Gastrocnemius medialis (tissue), 4 donors: ENCODE measurements at regions not wholly inside any gene's neighbourhood (a gene's known extent, or its start where the extent isn't known, plus 50 kb on each side); places are given as distances from the start of the nearest gene placed in this dataset.

Source experiments
- POLR2A ChIP-seq, 2 donors: fragments of 450-650 bp; IDR thresholded peaks; one replicate each; pipeline ENCODE4 v1.6.1; 2017; ENCODE audit warnings: antibody characterized with exemption in 2 of 2, mild to moderate bottlenecking in 2 of 2, moderate library complexity in 2 of 2
- TF ChIP-seq, protein P1 (sequence below), 5 experiments: fragments of 450-650 bp in 3 of 5; fragments of 200-600 bp in 2 of 5; sonication (generic) in 2 of 5; IDR thresholded peaks in 4 of 5; conservative IDR thresholded peaks in 1 of 5; 1 replicate in 4 of 5; 2 replicates in 1 of 5; pipeline ENCODE4 v1.5.1; 2016 to 2019; ENCODE audit warnings: antibody characterized with exemption in 5 of 5, mild to moderate bottlenecking in 3 of 5, moderate library complexity in 3 of 5

DNA sequence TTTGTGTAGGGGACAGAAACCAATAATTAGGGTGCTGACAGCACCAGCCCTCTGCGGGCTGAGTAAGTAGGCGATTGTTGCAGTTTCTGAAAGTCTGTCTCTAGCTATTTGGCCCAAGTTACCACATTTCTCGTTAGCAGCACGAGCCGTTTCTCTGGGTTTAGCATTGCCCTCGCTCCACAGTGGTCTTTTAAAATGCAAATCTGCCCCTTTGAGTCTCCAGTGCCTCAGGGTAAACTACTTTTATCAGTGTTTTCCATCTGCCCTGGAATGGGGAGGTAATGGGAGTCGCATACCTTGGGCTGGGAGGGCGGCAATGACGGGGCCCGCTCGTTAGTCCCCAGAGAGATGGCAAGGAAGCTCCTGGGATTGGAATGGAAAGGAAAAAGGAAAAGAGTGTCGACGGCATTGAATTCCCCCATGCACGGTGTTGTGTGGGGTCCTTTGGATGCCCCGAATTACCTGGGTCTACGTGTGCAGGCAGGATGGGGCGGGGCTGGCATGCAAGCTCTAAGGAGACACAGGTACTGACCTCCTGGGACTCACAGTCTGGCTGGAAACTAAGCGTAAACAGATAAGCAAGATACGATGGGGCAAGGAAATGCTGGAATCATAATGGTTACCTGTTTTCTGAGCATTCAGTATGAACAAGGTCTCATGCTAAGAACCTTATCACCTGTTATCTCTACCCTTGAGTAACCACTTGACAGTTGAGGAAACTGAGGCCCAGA is 131.8 kb upstream of the MAP1LC3B2 start:
- TF ChIP-seq, protein P1, sequence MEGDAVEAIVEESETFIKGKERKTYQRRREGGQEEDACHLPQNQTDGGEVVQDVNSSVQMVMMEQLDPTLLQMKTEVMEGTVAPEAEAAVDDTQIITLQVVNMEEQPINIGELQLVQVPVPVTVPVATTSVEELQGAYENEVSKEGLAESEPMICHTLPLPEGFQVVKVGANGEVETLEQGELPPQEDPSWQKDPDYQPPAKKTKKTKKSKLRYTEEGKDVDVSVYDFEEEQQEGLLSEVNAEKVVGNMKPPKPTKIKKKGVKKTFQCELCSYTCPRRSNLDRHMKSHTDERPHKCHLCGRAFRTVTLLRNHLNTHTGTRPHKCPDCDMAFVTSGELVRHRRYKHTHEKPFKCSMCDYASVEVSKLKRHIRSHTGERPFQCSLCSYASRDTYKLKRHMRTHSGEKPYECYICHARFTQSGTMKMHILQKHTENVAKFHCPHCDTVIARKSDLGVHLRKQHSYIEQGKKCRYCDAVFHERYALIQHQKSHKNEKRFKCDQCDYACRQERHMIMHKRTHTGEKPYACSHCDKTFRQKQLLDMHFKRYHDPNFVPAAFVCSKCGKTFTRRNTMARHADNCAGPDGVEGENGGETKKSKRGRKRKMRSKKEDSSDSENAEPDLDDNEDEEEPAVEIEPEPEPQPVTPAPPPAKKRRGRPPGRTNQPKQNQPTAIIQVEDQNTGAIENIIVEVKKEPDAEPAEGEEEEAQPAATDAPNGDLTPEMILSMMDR (IDR thresholded peaks at IDR 0.05 in 4 of 5, conservative IDR thresholded peaks at IDR 0.05 in 1 of 5) = no peak
- TF ChIP-seq POLR2A (IDR thresholded peaks at IDR 0.05) = no peak
